ENCODE measurements at regions not wholly inside any gene's neighbourhood (a gene's known extent, or its start where the extent isn't known, plus 50 kb on each side); places are given as distances from the start of the nearest gene placed in this dataset.
"Not testable (repeated sequence)": the region's sequence is repeated elsewhere in the genome, so short reads cannot be mapped to it uniquely, and the experiment has no call there.

GRCh38 chr12:67716817-67717216 is 68.3 kb downstream of the DYRK2 start:
- peaks cover 25% of the 10 kb centered on the region for H3K4me1 Mint-ChIP-seq
- no peaks in the 10 kb centered on the region for H3K36me3 Mint-ChIP-seq (ENCODE audit: low read depth)
- H3K27ac Mint-ChIP-seq, result no peak overlapping the region
- no peak overlapping the region for H3K4me3 Mint-ChIP-seq
- TF ChIP-seq CTCF (IDR thresholded peaks at IDR 0.05; ENCODE audit: unreplicated experiment in 3 of 3), result no peak
- no peaks in the 10 kb centered on the region for H3K9me3 Mint-ChIP-seq
- H3K27me3 Mint-ChIP-seq (ENCODE audit: low read depth), result peaks cover 19% of the 10 kb centered on the region

GRCh38 chr12:67719303-67719702 is 70.8 kb downstream of the DYRK2 start:
- not testable (repeated sequence) for H3K9me3 Mint-ChIP-seq; H3K27ac Mint-ChIP-seq; H3K4me3 Mint-ChIP-seq; H3K36me3 Mint-ChIP-seq (ENCODE audit: low read depth)
- H3K27me3 Mint-ChIP-seq (ENCODE audit: low read depth), result peaks cover 14% of the 10 kb centered on the region
- peaks cover 25% of the 10 kb centered on the region for H3K4me1 Mint-ChIP-seq

- Mint-ChIP-seq H3K27me3 (ENCODE audit: low read depth) (peaks cover 10% of the 10 kb centered on the region), H3K4me1 (peaks cover 25% of the 10 kb centered on the region), H3K36me3 (ENCODE audit: low read depth) (no peaks in the 10 kb centered on the region), H3K9me3 (no peaks in the 10 kb centered on the region), H3K27ac (peak overlapping the region; percentile 50 to 78 (median 72)), H3K4me3 (peak overlapping the region in 1 of 3 experiments; percentile 5)
- no peak for TF ChIP-seq CTCF (IDR thresholded peaks at IDR 0.05; ENCODE audit: unreplicated experiment in 3 of 3)
Observed at GRCh38 chr12:67720351-67720856, 71.9 kb downstream of the DYRK2 start.

GRCh38 chr12:67721248-67721647 is 72.7 kb downstream of the DYRK2 start:
- Mint-ChIP-seq H3K9me3 (no peaks in the 10 kb centered on the region), H3K36me3 (ENCODE audit: low read depth) (no peaks in the 10 kb centered on the region), H3K4me1 (peaks cover 29% of the 10 kb centered on the region), H3K27me3 (ENCODE audit: low read depth) (peaks cover 10% of the 10 kb centered on the region), H3K4me3 (no peak overlapping the region), H3K27ac (peak overlapping the region in 2 of 3 experiments; percentile 26 to 37)
- TF ChIP-seq CTCF (IDR thresholded peaks at IDR 0.05; ENCODE audit: unreplicated experiment in 3 of 3), result no peak

- Mint-ChIP-seq H3K9me3 (no peaks in the 10 kb centered on the region), H3K4me1 (peaks cover 32% of the 10 kb centered on the region), H3K27ac (no peak overlapping the region), H3K36me3 (ENCODE audit: low read depth) (no peaks in the 10 kb centered on the region), H3K27me3 (ENCODE audit: low read depth) (peaks cover 10% of the 10 kb centered on the region), H3K4me3 (no peak overlapping the region)
- no peak for TF ChIP-seq CTCF (IDR thresholded peaks at IDR 0.05; ENCODE audit: unreplicated experiment in 3 of 3)
Observed at GRCh38 chr12:67722296-67722695, 73.8 kb downstream of the DYRK2 start.

- Mint-ChIP-seq H3K27ac (no peak overlapping the region), H3K9me3 (no peaks in the 10 kb centered on the region), H3K4me3 (no peak overlapping the region), H3K4me1 (peaks cover 31% of the 10 kb centered on the region), H3K27me3 (ENCODE audit: low read depth) (no peaks in the 10 kb centered on the region), H3K36me3 (ENCODE audit: low read depth) (no peaks in the 10 kb centered on the region)
- no peak for TF ChIP-seq CTCF (IDR thresholded peaks at IDR 0.05; ENCODE audit: unreplicated experiment in 3 of 3)
Observed at GRCh38 chr12:67726868-67727267, 78.3 kb downstream of the DYRK2 start.
